Fibroblast of lung (primary cell): ENCODE measurements at regions not wholly inside any gene's neighbourhood (a gene's known extent, or its start where the extent isn't known, plus 50 kb on each side); places are given as distances from the start of the nearest gene placed in this dataset.

Experiments
- DNase-seq, 2 donors: peaks; one replicate each; pipeline versions ENCODE4 v3.0.0 to v3.0.0-alpha.2; 2010; ENCODE audit warnings: low read depth in 2 of 2
- H2AFZ ChIP-seq: 2 replicates; pipeline ENCODE4 v1.5.1; 2012; ENCODE audit warnings: low read length, control low read depth, inconsistent platforms
- H3K27ac ChIP-seq: 2 replicates; pipeline ENCODE4 v1.5.1; 2011; ENCODE audit warnings: low read length, control low read depth; ENCODE audit not compliant: insufficient read depth
- H3K27me3 ChIP-seq: 2 replicates; pipeline ENCODE4 v1.5.1; 2011; ENCODE audit warnings: mild to moderate bottlenecking, low read length; ENCODE audit not compliant: control insufficient read depth, insufficient read depth
- H3K36me3 ChIP-seq: 2 replicates; pipeline ENCODE4 v1.5.1; 2011; ENCODE audit warnings: low read length; ENCODE audit not compliant: control insufficient read depth, insufficient read depth
- H3K4me1 ChIP-seq: 2 replicates; pipeline ENCODE4 v1.5.1; 2011; ENCODE audit warnings: low read length; ENCODE audit not compliant: control insufficient read depth, insufficient read depth; ENCODE audit errors: extremely low read depth
- H3K4me2 ChIP-seq: 2 replicates; pipeline ENCODE4 v1.5.1; 2011; ENCODE audit warnings: low read length, control low read depth; ENCODE audit not compliant: insufficient read depth; ENCODE audit errors: extremely low read depth
- H3K4me3 ChIP-seq, 4 experiments: fragments of 200-600 bp in 1 of 4; sonication (generic) in 1 of 4; replicated peaks in 1 of 4; 2 replicates each; pipeline ENCODE4 v1.5.1; 2011 to 2016; ENCODE audit warnings: low read length in 4 of 4, low read depth in 3 of 4, mild to moderate bottlenecking in 3 of 4, control low read depth in 2 of 4, inconsistent platforms in 1 of 4, mixed read lengths in 1 of 4; ENCODE audit not compliant: insufficient read depth in 1 of 4; ENCODE audit errors: control extremely low read depth in 1 of 4
- H3K79me2 ChIP-seq: 2 replicates; pipeline ENCODE4 v1.5.1; 2012; ENCODE audit warnings: mild to moderate bottlenecking, low read length, inconsistent platforms; ENCODE audit not compliant: control insufficient read depth, insufficient read depth
- H3K9ac ChIP-seq: 2 replicates; pipeline ENCODE4 v1.5.1; 2011; ENCODE audit warnings: mild to moderate bottlenecking, low read length, control low read depth; ENCODE audit not compliant: insufficient read depth
- H3K9me3 ChIP-seq: 2 replicates; pipeline ENCODE4 v1.5.1; 2012; ENCODE audit warnings: low read depth, low read length; ENCODE audit not compliant: control insufficient read depth, insufficient read depth
- H4K20me1 ChIP-seq: 2 replicates; pipeline ENCODE4 v1.5.1; 2011; ENCODE audit warnings: low read length; ENCODE audit not compliant: control insufficient read depth, insufficient read depth; ENCODE audit errors: extremely low read depth
- EZH2 ChIP-seq: IDR thresholded peaks from 2 replicates; pipeline ENCODE4 v1.5.1; 2012; ENCODE audit warnings: low read length, control low read depth, mild to moderate bottlenecking; ENCODE audit errors: missing control alignments
- TF ChIP-seq, protein P1 (sequence below), 2 donors: IDR thresholded peaks in 1 of 2; conservative IDR thresholded peaks in 1 of 2; 1 replicate in 1 of 2; 2 replicates in 1 of 2; pipeline ENCODE4 v1.5.1; 2011 to 2012; ENCODE audit warnings: low read length in 2 of 2, control low read depth in 1 of 2, inconsistent platforms in 1 of 2, low read depth in 1 of 2, mild to moderate bottlenecking in 1 of 2

DNA sequence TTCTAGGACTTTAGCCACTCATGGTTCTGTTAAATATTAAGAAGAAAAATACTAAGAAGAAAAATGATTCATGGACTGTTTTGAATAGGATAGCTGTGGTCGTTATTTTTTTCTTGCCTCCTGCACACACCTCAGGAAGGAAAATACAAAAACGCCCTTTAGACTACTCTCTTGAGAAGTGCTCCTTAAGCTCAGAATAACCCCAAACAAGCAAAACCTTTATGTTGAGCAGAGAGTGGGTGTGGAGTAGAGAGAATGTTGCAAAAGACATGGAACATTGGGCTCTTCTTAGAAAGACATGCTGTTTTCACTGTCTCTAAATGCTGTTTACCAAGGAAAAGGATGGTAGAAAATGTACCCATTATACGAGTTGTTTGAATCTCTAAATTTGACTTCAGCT is 140.3 kb downstream of the LMNTD1 start:
- Histone ChIP-seq H3K9ac (no peak overlapping the region), H3K4me2 (no peak overlapping the region), H3K4me3 (no peak overlapping the region), H3K27me3 (no peaks in the 10 kb centered on the region), H4K20me1 (no peaks in the 10 kb centered on the region), H3K79me2 (no peaks in the 10 kb centered on the region), H3K9me3 (no peaks in the 10 kb centered on the region), H3K27ac (no peak overlapping the region), H2AFZ (no peak overlapping the region), H3K4me1 (no peaks in the 10 kb centered on the region), H3K36me3 (no peaks in the 10 kb centered on the region)
- TF ChIP-seq EZH2 = no peak
- TF ChIP-seq, protein P1, sequence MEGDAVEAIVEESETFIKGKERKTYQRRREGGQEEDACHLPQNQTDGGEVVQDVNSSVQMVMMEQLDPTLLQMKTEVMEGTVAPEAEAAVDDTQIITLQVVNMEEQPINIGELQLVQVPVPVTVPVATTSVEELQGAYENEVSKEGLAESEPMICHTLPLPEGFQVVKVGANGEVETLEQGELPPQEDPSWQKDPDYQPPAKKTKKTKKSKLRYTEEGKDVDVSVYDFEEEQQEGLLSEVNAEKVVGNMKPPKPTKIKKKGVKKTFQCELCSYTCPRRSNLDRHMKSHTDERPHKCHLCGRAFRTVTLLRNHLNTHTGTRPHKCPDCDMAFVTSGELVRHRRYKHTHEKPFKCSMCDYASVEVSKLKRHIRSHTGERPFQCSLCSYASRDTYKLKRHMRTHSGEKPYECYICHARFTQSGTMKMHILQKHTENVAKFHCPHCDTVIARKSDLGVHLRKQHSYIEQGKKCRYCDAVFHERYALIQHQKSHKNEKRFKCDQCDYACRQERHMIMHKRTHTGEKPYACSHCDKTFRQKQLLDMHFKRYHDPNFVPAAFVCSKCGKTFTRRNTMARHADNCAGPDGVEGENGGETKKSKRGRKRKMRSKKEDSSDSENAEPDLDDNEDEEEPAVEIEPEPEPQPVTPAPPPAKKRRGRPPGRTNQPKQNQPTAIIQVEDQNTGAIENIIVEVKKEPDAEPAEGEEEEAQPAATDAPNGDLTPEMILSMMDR (conservative IDR thresholded peaks at IDR 0.05 in 1 of 2, IDR thresholded peaks at IDR 0.05 in 1 of 2; ENCODE audit: low read depth in 1 of 2, low read length in 2 of 2) = no peak
- DNase-seq = no peak

DNA sequence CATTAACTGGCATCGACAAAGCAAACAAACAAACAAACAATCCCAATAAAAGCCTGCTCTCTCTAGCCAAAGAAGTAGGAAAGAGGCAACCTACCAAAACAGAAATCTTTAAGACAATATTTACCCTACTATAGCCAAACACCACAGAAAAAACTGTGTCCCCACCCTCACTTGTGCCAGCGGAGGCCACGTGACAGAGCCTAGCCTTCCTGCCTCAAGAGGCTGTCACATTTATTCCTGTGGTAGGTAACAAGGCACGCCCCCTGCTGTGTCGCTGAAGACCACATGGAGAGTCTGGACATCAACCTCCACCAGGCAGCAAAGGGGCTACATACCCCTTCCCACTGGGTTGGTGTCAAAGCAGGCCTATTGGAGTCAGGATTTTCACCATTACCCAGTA is 148.1 kb downstream of the LMNTD1 start:
- H3K79me2 ChIP-seq = no peaks in the 10 kb centered on the region
- H4K20me1 ChIP-seq = no peaks in the 10 kb centered on the region
- no peaks in the 10 kb centered on the region for H3K27me3 ChIP-seq
- TF ChIP-seq, protein P1 (conservative IDR thresholded peaks at IDR 0.05 in 1 of 2, IDR thresholded peaks at IDR 0.05 in 1 of 2; ENCODE audit: low read depth in 1 of 2, low read length in 2 of 2) = no peak
- no peak overlapping the region for H3K4me2 ChIP-seq
- no peak overlapping the region for H3K4me3 ChIP-seq
- H3K36me3 ChIP-seq = no peaks in the 10 kb centered on the region
- H2AFZ ChIP-seq = no peak overlapping the region
- H3K9me3 ChIP-seq = no peaks in the 10 kb centered on the region
- no peak overlapping the region for H3K27ac ChIP-seq
- H3K9ac ChIP-seq = no peak overlapping the region
- DNase-seq = no peak
- H3K4me1 ChIP-seq = no peaks in the 10 kb centered on the region

DNA sequence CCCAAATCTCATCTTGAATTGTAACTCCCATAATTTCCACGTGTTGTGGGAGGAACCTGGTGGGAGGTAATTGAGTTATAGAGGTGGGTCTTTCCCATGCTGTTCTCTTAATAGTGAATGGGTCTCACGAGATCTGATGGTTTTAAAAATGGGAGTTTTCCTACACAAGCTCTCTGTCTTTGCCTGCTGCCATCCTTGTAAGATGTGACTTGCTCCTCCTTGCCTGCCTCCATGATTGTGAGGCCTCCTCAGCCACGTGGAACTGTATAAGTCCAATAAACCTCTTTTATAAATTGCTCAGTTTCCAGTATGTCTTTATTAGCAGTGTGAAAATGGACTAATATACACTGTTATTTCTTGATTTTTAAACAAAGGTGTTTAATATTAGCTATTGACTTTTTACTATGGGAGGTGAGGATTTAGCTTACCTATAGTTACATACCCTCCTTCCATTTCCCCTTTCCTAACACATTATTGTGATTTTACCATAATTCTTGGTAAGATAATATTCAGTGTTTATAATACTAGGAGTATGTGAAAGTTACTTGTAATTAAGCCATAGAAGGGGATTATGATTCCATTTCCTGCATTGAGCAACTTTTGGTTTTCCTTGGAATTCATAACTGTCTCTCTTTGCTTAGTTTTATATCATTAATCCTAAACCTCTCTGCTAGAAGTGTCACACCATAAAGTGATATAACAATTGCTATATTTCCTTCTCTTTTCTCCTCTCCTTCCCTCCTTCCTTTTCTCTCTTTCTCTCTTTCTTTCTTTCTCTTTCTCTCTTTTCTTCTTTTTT is 151.0 kb upstream of the KRAS start:
- H3K36me3 ChIP-seq = no peaks in the 10 kb centered on the region
- TF ChIP-seq, protein P1 (conservative IDR thresholded peaks at IDR 0.05 in 1 of 2, IDR thresholded peaks at IDR 0.05 in 1 of 2; ENCODE audit: low read depth in 1 of 2, low read length in 2 of 2) = no peak
- no peak for TF ChIP-seq EZH2
- no peaks in the 10 kb centered on the region for H3K79me2 ChIP-seq
- no peaks in the 10 kb centered on the region for H3K4me1 ChIP-seq
- H2AFZ ChIP-seq = no peak overlapping the region
- no peak overlapping the region for H3K9ac ChIP-seq
- no peaks in the 10 kb centered on the region for H4K20me1 ChIP-seq
- no peak overlapping the region for H3K27ac ChIP-seq
- no peaks in the 10 kb centered on the region for H3K9me3 ChIP-seq
- H3K4me2 ChIP-seq = no peak overlapping the region
- no peak for DNase-seq
- no peak overlapping the region for H3K4me3 ChIP-seq
- H3K27me3 ChIP-seq = no peaks in the 10 kb centered on the region
